ENCODE measurements at regions not wholly inside any gene's neighbourhood (a gene's known extent, or its start where the extent isn't known, plus 50 kb on each side); places are given as distances from the start of the nearest gene placed in this dataset.

DNA sequence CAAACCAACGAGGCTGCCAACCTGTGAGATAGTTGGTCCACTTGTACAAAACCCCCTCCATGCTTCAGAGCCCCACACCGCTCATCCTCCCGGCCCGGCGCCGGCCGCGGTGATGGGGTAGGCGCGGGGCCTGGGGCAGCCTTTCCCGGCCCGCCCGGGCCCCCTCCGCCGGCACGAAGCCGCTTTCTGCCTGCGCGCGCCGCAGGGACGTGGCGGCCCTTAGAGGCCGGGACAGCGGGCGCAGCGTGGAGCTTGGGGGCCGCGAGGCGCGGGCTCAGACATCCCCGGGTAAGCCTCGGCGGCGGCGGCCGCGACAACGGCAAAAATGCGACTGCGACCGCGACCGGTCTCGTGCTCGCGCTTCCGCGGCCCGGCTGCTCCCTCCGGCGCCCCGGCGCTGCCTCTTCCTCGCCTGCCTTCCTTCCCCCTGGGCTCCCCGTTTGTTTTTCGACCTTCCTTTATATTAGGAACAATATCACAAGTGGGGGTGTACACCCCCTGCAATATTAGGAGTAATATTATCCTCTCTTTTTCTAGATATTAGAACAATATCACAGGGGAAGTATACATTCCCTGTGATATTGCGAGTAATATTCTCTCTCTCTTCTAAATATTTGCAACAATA lies 53.9 kb upstream of the CEACAM21 start:
- H3K27ac ChIP-seq (ENCODE audit: low read depth, low read length), result no peak overlapping the region
- H3K4me1 ChIP-seq (ENCODE audit: insufficient read depth, low read length), result no peaks in the 10 kb centered on the region
- peaks cover 85% of the 10 kb centered on the region for H3K27me3 ChIP-seq (ENCODE audit: insufficient read depth, low read length)
- 8% methylated on average over 56 of the region's 58 CpGs for WGBS
- peak overlapping the region; percentile 36 for H3K4me3 ChIP-seq (ENCODE audit: low read length)
- no peaks in the 10 kb centered on the region for H3K36me3 ChIP-seq (ENCODE audit: insufficient read depth, low read length)
- H3K9ac ChIP-seq (ENCODE audit: low read depth, low read length), result no peak overlapping the region
- no peaks in the 10 kb centered on the region for H3K9me3 ChIP-seq (ENCODE audit: insufficient read depth, low read depth, low read length)

DNA sequence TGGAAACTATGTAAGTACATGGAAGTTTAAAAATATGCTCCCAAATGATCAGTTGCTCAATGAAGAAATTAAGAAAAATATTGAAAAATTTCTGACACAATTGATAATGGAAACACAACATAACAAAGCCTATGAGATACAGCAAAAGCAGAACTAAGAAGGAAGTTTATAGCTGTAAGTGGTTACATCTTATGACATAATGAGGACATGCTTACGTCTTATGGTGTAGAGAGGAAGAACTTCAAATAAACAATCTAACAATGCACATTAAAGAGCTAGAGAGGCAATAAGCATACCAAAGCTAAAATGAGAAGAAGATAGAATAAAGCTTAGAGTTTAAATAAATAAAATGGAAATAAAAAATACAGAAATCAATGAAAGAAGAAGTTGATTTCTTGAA lies 50.0 kb upstream of the CEACAM21 start:
- Histone ChIP-seq H3K27me3 (ENCODE audit: insufficient read depth, low read length) (peaks cover 54% of the 10 kb centered on the region), H3K9me3 (ENCODE audit: insufficient read depth, low read depth, low read length) (0 out of 2 replicates have a peak, but pooled peaks cover 4% of the 10 kb centered on the region)
- WGBS, result no CpG with 5 or more reads among the region's 1 CpG

More for the DNA sequence above, 50.0 kb upstream of the CEACAM21 start:
- Histone ChIP-seq H3K27ac (ENCODE audit: low read depth, low read length) (no peak overlapping the region), H3K4me1 (ENCODE audit: insufficient read depth, low read length) (peaks cover 4% of the 10 kb centered on the region; the same call in 1 of the 2 replicates), H3K36me3 (ENCODE audit: insufficient read depth, low read length) (no peaks in the 10 kb centered on the region), H3K4me3 (ENCODE audit: low read length) (no peak overlapping the region), H3K9ac (ENCODE audit: low read depth, low read length) (no peak overlapping the region)
